ENCODE measurements at regions not wholly inside any gene's neighbourhood (a gene's known extent, or its start where the extent isn't known, plus 50 kb on each side); places are given as distances from the start of the nearest gene placed in this dataset.
"Not testable (repeated sequence)": the region's sequence is repeated elsewhere in the genome, so short reads cannot be mapped to it uniquely, and the experiment has no call there.

GRCh38 chr1:166602801-166603200 is 236.5 kb upstream of the POGK start:
- not testable (repeated sequence) for DNase-seq (ENCODE audit: low read depth)

- no peak for DNase-seq (ENCODE audit: low read depth)
Measured at GRCh38 chr1:166603296-166603695, 236.0 kb upstream of the POGK start.

- no peak for DNase-seq (ENCODE audit: low read depth)
Measured at GRCh38 chr1:166605137-166605536, 234.1 kb upstream of the POGK start.

GRCh38 chr1:166612886-166613285 is 226.4 kb upstream of the POGK start:
- no peak for DNase-seq (ENCODE audit: low read depth)

- no peak for DNase-seq (ENCODE audit: low read depth)
Measured at GRCh38 chr1:166616206-166616605, 223.1 kb upstream of the POGK start.

GRCh38 chr1:166626711-166627110 is 212.6 kb upstream of the POGK start:
- DNase-seq (ENCODE audit: low read depth): no peak

- no peak for DNase-seq (ENCODE audit: low read depth)
Measured at GRCh38 chr1:166627558-166627957, 211.7 kb upstream of the POGK start.

GRCh38 chr1:166628259-166628658 is 211.0 kb upstream of the POGK start:
- DNase-seq (ENCODE audit: low read depth): no peak

GRCh38 chr1:166629946-166630345 is 209.3 kb upstream of the POGK start:
- DNase-seq (ENCODE audit: low read depth): no peak

- no peak for DNase-seq (ENCODE audit: low read depth)
Measured at GRCh38 chr1:166630369-166630768, 208.9 kb upstream of the POGK start.

GRCh38 chr1:166638137-166638536 is 201.1 kb upstream of the POGK start:
- DNase-seq (ENCODE audit: low read depth): no peak

- DNase-seq (ENCODE audit: low read depth): not testable (repeated sequence)
Measured at GRCh38 chr1:166657228-166657627, 182.0 kb upstream of the POGK start.

GRCh38 chr1:166666790-166667189 is 172.5 kb upstream of the POGK start:
- DNase-seq (ENCODE audit: low read depth): not testable (repeated sequence)

- DNase-seq (ENCODE audit: low read depth): not testable (repeated sequence)
Measured at GRCh38 chr1:166667600-166667999, 171.7 kb upstream of the POGK start.

- no peak for DNase-seq (ENCODE audit: low read depth)
Measured at GRCh38 chr1:166671627-166672026, 167.6 kb upstream of the POGK start.

- no peak for DNase-seq (ENCODE audit: low read depth)
Measured at GRCh38 chr1:166673722-166674121, 165.6 kb upstream of the POGK start.

- no peak for DNase-seq (ENCODE audit: low read depth)
Measured at GRCh38 chr1:166675213-166675612, 164.1 kb upstream of the POGK start.

GRCh38 chr1:166676981-166677380 is 162.3 kb upstream of the POGK start:
- no peak for DNase-seq (ENCODE audit: low read depth)

- DNase-seq (ENCODE audit: low read depth): no peak
Measured at GRCh38 chr1:166679369-166679768, 159.9 kb upstream of the POGK start.

- no peak for DNase-seq (ENCODE audit: low read depth)
Measured at GRCh38 chr1:166682588-166682987, 156.7 kb upstream of the POGK start.

- not testable (repeated sequence) for DNase-seq (ENCODE audit: low read depth)
Measured at GRCh38 chr1:166684669-166685068, 154.6 kb upstream of the POGK start.

- DNase-seq (ENCODE audit: low read depth): no peak
Measured at GRCh38 chr1:166685200-166685599, 154.1 kb upstream of the POGK start.

- DNase-seq (ENCODE audit: low read depth): not testable (repeated sequence)
Measured at GRCh38 chr1:166685891-166686290, 153.4 kb upstream of the POGK start.

GRCh38 chr1:166690596-166690995 is 148.7 kb upstream of the POGK start:
- DNase-seq (ENCODE audit: low read depth): not testable (repeated sequence)
